A673 (cell line): ENCODE measurements at regions not wholly inside any gene's neighbourhood (a gene's known extent, or its start where the extent isn't known, plus 50 kb on each side); places are given as distances from the start of the nearest gene placed in this dataset.
"Not testable (repeated sequence)": the region's sequence is repeated elsewhere in the genome, so short reads cannot be mapped to it uniquely, and the experiment has no call there.

Experiments used
- BruUV-seq: library from RNA; stranded (reverse); fragments of 400-500 nt; replicated peaks from 2 replicates; lab custom pipeline; 2021; lab: Mats Ljungman, UMichigan
- CTCF ChIA-PET: fragments of 300-600 bp; sonication (Branson Sonifier 250); formaldehyde crosslinking; loops from one replicate; lab custom pipeline; 2022; ENCODE audit warnings: antibody characterized with exemption; lab: Charles Lee
- POLR2A ChIA-PET: fragments of 300-600 bp; sonication (Branson Sonifier 250); formaldehyde crosslinking; loops from one replicate; lab custom pipeline; 2022; ENCODE audit warnings: antibody characterized with exemption; ENCODE audit not compliant: low non-redundant PET; lab: Charles Lee
- DNase-seq: peaks from one replicate; pipeline ENCODE4 v3.0.0-alpha.2; 2015; ENCODE audit warnings: low spot score
- H3K27ac ChIP-seq: fragments of 200-600 bp; sonication (generic); 2 replicates; pipeline ENCODE4 v1.5.1; 2016; ENCODE audit warnings: mixed run types, low read depth, mild to moderate bottlenecking, mixed read lengths, antibody characterized with exemption, low read length; ENCODE audit not compliant: poor library complexity, severe bottlenecking
- H3K27me3 ChIP-seq: fragments of 200-600 bp; sonication (generic); replicated peaks from 2 replicates; pipeline ENCODE4 v1.6.1; 2017; ENCODE audit warnings: mixed run types, low read depth, mild to moderate bottlenecking, mixed read lengths, antibody characterized with exemption, low read length; ENCODE audit not compliant: insufficient read depth, poor library complexity
- H3K36me3 ChIP-seq: fragments of 200-600 bp; sonication (generic); 2 replicates; pipeline ENCODE4 v1.6.1; 2016; ENCODE audit warnings: mixed run types, mild to moderate bottlenecking, mixed read lengths, antibody characterized with exemption, low read length; ENCODE audit not compliant: insufficient read depth, poor library complexity, severe bottlenecking
- H3K4me1 ChIP-seq: fragments of 200-600 bp; sonication (generic); 2 replicates; pipeline ENCODE4 v1.6.1; 2017; ENCODE audit warnings: mixed run types, mild to moderate bottlenecking, mixed read lengths, antibody characterized with exemption, low read length; ENCODE audit not compliant: insufficient read depth, poor library complexity, severe bottlenecking
- H3K4me3 ChIP-seq: fragments of 200-600 bp; sonication (generic); 2 replicates; pipeline ENCODE4 v1.5.1; 2016; ENCODE audit warnings: low read depth, mixed run types, mild to moderate bottlenecking, mixed read lengths, low read length; ENCODE audit not compliant: poor library complexity, severe bottlenecking
- H3K9me3 ChIP-seq: fragments of 200-600 bp; sonication (generic); 2 replicates; pipeline ENCODE4 v1.6.1; 2016; ENCODE audit warnings: mixed run types, low read depth, mild to moderate bottlenecking, mixed read lengths, antibody characterized with exemption, low read length; ENCODE audit not compliant: poor library complexity, severe bottlenecking
- EZH2 ChIP-seq: fragments of 200-600 bp; sonication (generic); IDR thresholded peaks from 2 replicates; pipeline ENCODE4 v1.6.1; 2017; ENCODE audit warnings: borderline replicate concordance, low read depth, mild to moderate bottlenecking, mixed read lengths, antibody characterized with exemption, low read length; ENCODE audit not compliant: poor library complexity, severe bottlenecking
- intact Hi-C: fragments of 100-400 bp; cut with micrococcal nuclease; formaldehyde crosslinking; loops from one replicate; pipeline ENCODE4 v1.10.0; 2022; ENCODE audit not compliant: unreplicated experiment
- TF ChIP-seq, protein P1 (sequence below): fragments of 300-800, 200-600 bp; sonication (generic); conservative IDR thresholded peaks from 2 replicates; pipeline ENCODE4 v1.5.1; 2017; ENCODE audit warnings: low read depth, mild to moderate bottlenecking, antibody characterized with exemption, low read length, moderate library complexity, mixed read lengths

- no peak overlapping the region for H3K4me3 ChIP-seq
- TF ChIP-seq, protein P1, sequence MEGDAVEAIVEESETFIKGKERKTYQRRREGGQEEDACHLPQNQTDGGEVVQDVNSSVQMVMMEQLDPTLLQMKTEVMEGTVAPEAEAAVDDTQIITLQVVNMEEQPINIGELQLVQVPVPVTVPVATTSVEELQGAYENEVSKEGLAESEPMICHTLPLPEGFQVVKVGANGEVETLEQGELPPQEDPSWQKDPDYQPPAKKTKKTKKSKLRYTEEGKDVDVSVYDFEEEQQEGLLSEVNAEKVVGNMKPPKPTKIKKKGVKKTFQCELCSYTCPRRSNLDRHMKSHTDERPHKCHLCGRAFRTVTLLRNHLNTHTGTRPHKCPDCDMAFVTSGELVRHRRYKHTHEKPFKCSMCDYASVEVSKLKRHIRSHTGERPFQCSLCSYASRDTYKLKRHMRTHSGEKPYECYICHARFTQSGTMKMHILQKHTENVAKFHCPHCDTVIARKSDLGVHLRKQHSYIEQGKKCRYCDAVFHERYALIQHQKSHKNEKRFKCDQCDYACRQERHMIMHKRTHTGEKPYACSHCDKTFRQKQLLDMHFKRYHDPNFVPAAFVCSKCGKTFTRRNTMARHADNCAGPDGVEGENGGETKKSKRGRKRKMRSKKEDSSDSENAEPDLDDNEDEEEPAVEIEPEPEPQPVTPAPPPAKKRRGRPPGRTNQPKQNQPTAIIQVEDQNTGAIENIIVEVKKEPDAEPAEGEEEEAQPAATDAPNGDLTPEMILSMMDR: no peak
- TF ChIP-seq EZH2: no peak
- CTCF ChIA-PET: no interaction called here
Measured at GRCh38 chr3:6315906-6316305, 545.0 kb upstream of the GRM7 start.

GRCh38 chr3:6321999-6322398 lies 538.9 kb upstream of the GRM7 start:
- POLR2A ChIA-PET: no interaction called here
- Histone ChIP-seq H3K27ac (no peak overlapping the region), H3K9me3 (no peaks in the 10 kb centered on the region), H3K36me3 (no peaks in the 10 kb centered on the region), H3K4me1 (no peaks in the 10 kb centered on the region), H3K4me3 (no peak overlapping the region), H3K27me3 (peaks cover 3% of the 10 kb centered on the region)
- CTCF ChIA-PET: no interaction called here
- no peak for DNase-seq
- BruUV-seq: no TSS peak
- no peak for TF ChIP-seq EZH2
- TF ChIP-seq, protein P1: no peak
- intact Hi-C loops: no loop called here

More at GRCh38 chr3:6315906-6316305, 545.0 kb upstream of the GRM7 start:
- Histone ChIP-seq H3K36me3 (no peaks in the 10 kb centered on the region), H3K9me3 (no peaks in the 10 kb centered on the region), H3K27ac (no peak overlapping the region), H3K4me1 (no peaks in the 10 kb centered on the region), H3K27me3 (no peaks in the 10 kb centered on the region)
- DNase-seq: no peak
- POLR2A ChIA-PET: no interaction called here
- no TSS peak for BruUV-seq
- intact Hi-C loops: no loop called here

DNA sequence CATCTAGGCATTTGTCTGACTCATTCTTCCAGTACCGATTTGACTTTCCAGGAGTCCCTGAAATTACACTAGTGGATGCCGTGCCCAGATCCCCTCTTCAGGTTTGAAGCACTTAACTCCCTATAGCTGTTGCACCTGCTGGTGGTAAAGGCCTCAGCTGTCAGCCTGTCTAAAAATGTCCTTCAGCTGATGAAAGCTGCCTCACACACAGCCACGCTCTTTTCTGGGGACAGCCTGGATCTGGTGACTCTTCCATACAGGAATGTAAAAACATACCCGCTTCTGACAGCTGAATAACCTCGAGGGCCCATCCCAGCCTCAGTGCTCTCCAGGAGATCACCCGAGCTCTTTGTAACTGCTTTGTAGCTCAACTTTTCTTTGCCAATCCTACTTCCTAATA lies 534.1 kb upstream of the GRM7 start:
- BruUV-seq: no TSS peak
- H3K27ac ChIP-seq: no peak overlapping the region
- no peaks in the 10 kb centered on the region for H3K9me3 ChIP-seq
- H3K4me3 ChIP-seq: no peak overlapping the region
- TF ChIP-seq, protein P1: no peak
- TF ChIP-seq EZH2: no peak
- H3K27me3 ChIP-seq: peaks cover 3% of the 10 kb centered on the region
- H3K36me3 ChIP-seq: no peaks in the 10 kb centered on the region
- CTCF ChIA-PET: no interaction called here
- intact Hi-C loops: no loop called here
- no peak for DNase-seq
- POLR2A ChIA-PET: no interaction called here
- H3K4me1 ChIP-seq: no peaks in the 10 kb centered on the region

DNA sequence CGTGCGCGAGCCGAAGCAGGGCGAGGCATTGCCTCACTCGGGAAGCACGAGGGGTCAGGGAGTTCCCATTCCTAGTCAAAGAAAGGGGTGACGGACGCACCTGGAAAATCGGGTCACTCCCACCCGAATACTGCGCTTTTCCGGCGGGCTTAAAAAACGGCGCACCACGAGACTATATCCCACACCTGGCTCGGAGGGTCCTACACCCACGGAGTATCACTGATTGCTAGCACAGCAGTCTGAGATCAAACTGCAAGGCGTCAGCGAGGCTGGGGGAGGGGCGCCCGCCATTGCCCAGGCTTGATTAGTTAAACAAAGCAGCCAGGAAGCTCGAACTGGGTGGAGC lies 520.0 kb upstream of the GRM7 start:
- CTCF ChIA-PET, H3K9me3 ChIP-seq, POLR2A ChIA-PET, BruUV-seq, H3K36me3 ChIP-seq, intact Hi-C loops, H3K27me3 ChIP-seq, H3K27ac ChIP-seq, H3K4me3 ChIP-seq, DNase-seq, H3K4me1 ChIP-seq: not testable (repeated sequence)
